GM06990 (cell line): ENCODE measurements at regions not wholly inside any gene's neighbourhood (a gene's known extent, or its start where the extent isn't known, plus 50 kb on each side); places are given as distances from the start of the nearest gene placed in this dataset.

Source experiments
- DNase-seq: peaks from one replicate; pipeline ENCODE4 v3.0.0-alpha.2; 2011; ENCODE audit not compliant: insufficient read length; ENCODE audit errors: extremely low read depth
- H3K27me3 ChIP-seq: replicated peaks from 2 replicates; pipeline ENCODE4 v1.6.0; 2011; ENCODE audit warnings: low read length; ENCODE audit not compliant: control insufficient read depth, insufficient read depth
- H3K36me3 ChIP-seq: 2 replicates; pipeline ENCODE4 v1.5.1; 2011; ENCODE audit warnings: low read length; ENCODE audit not compliant: control insufficient read depth, insufficient read depth
- H3K4me3 ChIP-seq: replicated peaks from 2 replicates; pipeline ENCODE4 v1.5.1; 2011; ENCODE audit warnings: low read depth, mild to moderate bottlenecking, control low read depth, low read length
- TF ChIP-seq, protein P1 (sequence below): IDR thresholded peaks from 2 replicates; pipeline ENCODE4 v1.5.1; 2011; ENCODE audit warnings: low read length, control low read depth, mild to moderate bottlenecking, inconsistent platforms; ENCODE audit not compliant: insufficient read depth, poor library complexity, severe bottlenecking

DNA sequence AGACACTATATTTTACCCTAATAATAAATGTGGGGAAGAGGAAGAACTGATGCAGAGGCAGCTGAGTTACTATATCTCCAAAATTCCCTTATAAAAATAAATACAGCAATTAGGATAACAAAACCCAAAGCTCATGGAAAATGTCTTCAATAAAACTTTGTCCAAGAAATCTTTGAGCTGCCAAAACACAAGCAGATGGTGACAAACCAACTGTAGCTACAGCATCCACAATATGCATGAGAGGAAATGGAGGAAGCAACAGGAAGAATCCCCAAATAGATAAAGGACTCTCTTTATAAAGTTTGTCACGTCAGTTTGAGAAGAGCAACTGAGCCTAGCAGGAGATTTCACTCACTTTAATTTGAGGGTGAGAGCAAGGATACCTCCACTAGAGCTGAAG, 638.2 kb downstream of the IGSF11 start:
- TF ChIP-seq, protein P1, sequence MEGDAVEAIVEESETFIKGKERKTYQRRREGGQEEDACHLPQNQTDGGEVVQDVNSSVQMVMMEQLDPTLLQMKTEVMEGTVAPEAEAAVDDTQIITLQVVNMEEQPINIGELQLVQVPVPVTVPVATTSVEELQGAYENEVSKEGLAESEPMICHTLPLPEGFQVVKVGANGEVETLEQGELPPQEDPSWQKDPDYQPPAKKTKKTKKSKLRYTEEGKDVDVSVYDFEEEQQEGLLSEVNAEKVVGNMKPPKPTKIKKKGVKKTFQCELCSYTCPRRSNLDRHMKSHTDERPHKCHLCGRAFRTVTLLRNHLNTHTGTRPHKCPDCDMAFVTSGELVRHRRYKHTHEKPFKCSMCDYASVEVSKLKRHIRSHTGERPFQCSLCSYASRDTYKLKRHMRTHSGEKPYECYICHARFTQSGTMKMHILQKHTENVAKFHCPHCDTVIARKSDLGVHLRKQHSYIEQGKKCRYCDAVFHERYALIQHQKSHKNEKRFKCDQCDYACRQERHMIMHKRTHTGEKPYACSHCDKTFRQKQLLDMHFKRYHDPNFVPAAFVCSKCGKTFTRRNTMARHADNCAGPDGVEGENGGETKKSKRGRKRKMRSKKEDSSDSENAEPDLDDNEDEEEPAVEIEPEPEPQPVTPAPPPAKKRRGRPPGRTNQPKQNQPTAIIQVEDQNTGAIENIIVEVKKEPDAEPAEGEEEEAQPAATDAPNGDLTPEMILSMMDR = no peak
- no peak for DNase-seq
- H3K4me3 ChIP-seq = no peak overlapping the region
- no peaks in the 10 kb centered on the region for H3K27me3 ChIP-seq
- no peaks in the 10 kb centered on the region for H3K36me3 ChIP-seq

DNA sequence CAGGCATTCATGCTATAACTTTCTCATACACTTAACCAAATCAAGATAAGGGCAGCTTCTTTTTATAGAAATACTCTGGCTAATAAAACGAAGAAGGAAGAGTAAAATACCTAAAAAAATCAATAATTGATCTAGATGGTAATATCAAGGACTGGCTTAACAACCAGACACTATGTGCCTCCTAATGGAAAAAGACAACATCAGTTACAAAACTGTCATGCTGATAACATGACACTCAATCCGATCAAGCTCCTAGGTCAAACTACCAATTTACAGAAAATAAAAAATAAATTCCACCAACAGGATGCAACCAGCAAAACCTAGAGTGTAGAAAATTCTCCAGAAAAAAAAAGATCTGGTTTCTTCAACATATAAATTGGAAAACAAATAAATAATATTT, 634.6 kb downstream of the IGSF11 start:
- TF ChIP-seq, protein P1 = no peak
- Histone ChIP-seq H3K27me3 (no peaks in the 10 kb centered on the region), H3K36me3 (no peaks in the 10 kb centered on the region), H3K4me3 (no peak overlapping the region)
- no peak for DNase-seq

DNA sequence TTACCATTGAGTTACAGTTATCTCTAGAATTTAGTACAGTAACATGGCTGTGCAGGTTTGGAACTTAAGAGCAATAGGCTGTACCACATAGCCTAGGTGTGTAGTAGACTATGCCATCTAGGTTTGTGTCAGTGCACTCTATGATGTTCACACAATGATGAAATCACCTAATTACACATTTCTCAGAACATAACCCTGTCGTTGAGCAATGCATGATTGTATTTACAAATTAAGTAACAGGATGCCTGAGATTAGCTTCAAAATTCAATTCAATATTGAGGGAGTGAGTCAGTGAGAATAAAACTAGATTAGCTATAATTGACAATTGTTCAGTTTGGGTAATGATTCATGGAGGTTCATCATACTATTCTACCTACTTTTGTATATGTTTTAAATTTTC, 633.8 kb downstream of the IGSF11 start:
- no peak for DNase-seq
- TF ChIP-seq, protein P1 = no peak
- Histone ChIP-seq H3K4me3 (no peak overlapping the region), H3K27me3 (no peaks in the 10 kb centered on the region), H3K36me3 (no peaks in the 10 kb centered on the region)

DNA sequence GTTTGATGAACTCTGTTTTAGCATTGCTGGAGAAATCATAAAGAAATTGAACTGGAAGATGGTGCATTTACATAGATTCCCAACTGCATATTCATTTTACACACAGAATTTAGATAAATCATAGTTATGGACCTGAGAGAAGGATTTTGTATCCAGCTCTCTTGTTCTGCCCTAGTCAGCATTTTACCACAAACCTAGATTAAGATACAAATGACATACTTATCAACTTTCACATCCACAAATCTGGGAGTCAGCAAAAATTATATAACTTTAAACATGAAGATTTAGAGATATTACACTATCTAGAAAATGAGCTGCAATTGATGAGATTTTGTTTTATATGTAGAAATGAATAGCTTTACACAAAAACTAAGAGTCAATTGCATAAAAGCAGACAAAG, 632.8 kb downstream of the IGSF11 start:
- TF ChIP-seq, protein P1 = no peak
- no peak for DNase-seq
- no peaks in the 10 kb centered on the region for H3K27me3 ChIP-seq
- no peak overlapping the region for H3K4me3 ChIP-seq
- H3K36me3 ChIP-seq = no peaks in the 10 kb centered on the region

DNA sequence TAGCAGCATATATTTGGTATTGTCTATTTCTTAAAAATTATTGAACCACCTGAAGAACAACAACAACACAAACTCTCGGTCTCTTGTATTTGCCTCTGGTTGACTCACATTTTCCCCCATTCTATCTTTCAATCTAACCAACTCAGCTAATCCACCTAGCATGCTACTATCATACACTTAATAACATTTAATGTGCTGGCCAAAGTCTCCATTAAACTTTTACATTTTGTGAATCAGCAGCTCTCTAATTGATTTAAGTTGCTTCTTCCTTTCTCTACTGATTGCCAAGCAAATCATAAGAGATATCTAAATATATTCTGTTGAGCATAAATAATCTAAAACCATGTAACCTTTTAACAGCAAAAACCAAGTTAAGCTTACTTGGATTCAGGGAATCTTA, 631.7 kb downstream of the IGSF11 start:
- DNase-seq = no peak
- TF ChIP-seq, protein P1 = no peak
- H3K27me3 ChIP-seq = no peaks in the 10 kb centered on the region
- H3K4me3 ChIP-seq = no peak overlapping the region
- no peaks in the 10 kb centered on the region for H3K36me3 ChIP-seq

DNA sequence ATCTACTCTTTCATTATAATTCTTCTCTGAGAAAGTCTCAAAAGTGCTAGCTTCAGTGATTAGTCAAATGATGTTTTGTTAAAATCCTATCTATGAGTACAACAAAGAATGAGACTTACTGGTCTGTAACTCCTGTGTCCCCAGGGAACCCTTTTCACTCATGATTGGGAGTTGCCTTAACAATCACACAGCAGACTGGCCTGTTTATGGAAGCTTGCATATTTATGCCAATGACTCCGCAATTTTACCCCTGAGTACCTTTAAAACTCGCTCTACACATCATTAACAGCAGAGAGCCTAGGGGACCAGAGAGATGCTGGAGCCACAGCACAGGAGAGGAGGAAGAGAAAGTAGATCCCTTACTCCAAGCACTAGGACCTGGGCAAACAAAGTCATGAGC, 628.1 kb downstream of the IGSF11 start:
- H3K27me3 ChIP-seq = no peaks in the 10 kb centered on the region
- DNase-seq = no peak
- no peak overlapping the region for H3K4me3 ChIP-seq
- H3K36me3 ChIP-seq = no peaks in the 10 kb centered on the region
- TF ChIP-seq, protein P1 = no peak
